ENCODE measurements at regions not wholly inside any gene's neighbourhood (a gene's known extent, or its start where the extent isn't known, plus 50 kb on each side); places are given as distances from the start of the nearest gene placed in this dataset.

DNA sequence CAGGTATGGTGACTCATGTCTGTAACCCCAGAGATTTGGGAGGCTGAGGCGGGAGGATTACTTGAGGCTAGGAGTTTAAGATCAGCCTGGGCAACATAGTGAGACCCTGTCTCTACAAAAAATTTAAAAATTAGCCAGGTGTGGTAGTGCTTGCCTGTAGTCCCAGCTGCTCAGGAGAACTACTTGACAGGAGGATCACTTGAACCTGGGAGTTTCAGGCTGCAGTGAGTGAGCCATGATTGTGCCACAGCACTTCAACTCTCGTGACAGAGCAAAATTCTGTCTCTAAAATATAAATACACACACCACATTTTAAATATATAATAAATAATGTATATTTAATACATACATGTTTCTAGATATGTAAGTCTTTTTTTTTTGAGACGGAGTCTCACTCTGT, 53.5 kb upstream of the TEX264 start:
- H3K4me2 ChIP-seq (ENCODE audit: low read depth, low read length) = no peak overlapping the region
- no peak for FAIRE-seq
- H3K4me1 ChIP-seq (ENCODE audit: insufficient read depth, low read length) = peaks cover 42% of the 10 kb centered on the region
- ChIA-PET CTCF (ENCODE audit: low intra/inter-chr PET ratio, low total read pairs) (no interaction called here), POLR2A (interaction anchor here (0.8 kb wide), 1 partner anchor 118 kb away, joined by 7 read pairs; the partner anchor contains the start of gene DCAF1)
- intact Hi-C loops (cut with micrococcal nuclease; ENCODE audit: unreplicated experiment) (no loop called here), in situ Hi-C loops (cut with HindIII; ENCODE audit: extremely low pct_ligation_motif_present, low pct_unique_long_range_greater_than_20kb) (no loop called here)
- no TSS peak for BruUV-seq (replicated peaks)
- H2AFZ ChIP-seq (ENCODE audit: low read length) = no peak overlapping the region
- no peaks in the 10 kb centered on the region; a peak in 1 of 5 replicates for H3K27me3 ChIP-seq (ENCODE audit: control insufficient read depth in 1 of 2, insufficient read depth in 2 of 2, low read length in 2 of 2)
- 97% methylated on average over 3 of the region's 3 CpGs for WGBS (ENCODE audit: low lambda C conversion rate)
- no peak overlapping the region for H3K27ac ChIP-seq (ENCODE audit: extremely low read length, insufficient read depth, low read length)
- DNase-seq (ENCODE audit: low spot score) = no peak
- ATAC-seq = no peak
- H3K36me3 ChIP-seq (replicated peaks in 1 of 2; ENCODE audit: control insufficient read depth in 1 of 2, insufficient read depth in 2 of 2, low read length in 2 of 2) = no peaks in the 10 kb centered on the region; a peak in 1 of 5 replicates
- H3K9me3 ChIP-seq (ENCODE audit: low read length) = no peaks in the 10 kb centered on the region
- H3K79me2 ChIP-seq (ENCODE audit: insufficient read depth, low read length) = peaks cover 2% of the 10 kb centered on the region
- H3K4me3 ChIP-seq (replicated peaks in 1 of 3; ENCODE audit: insufficient read depth in 1 of 3, low read depth in 2 of 3, low read length in 3 of 3) = no peak overlapping the region
- H4K20me1 ChIP-seq (ENCODE audit: insufficient read depth, low read length) = no peaks in the 10 kb centered on the region
- no peak overlapping the region for H3K9ac ChIP-seq (ENCODE audit: insufficient read depth, low read depth, low read length)
- TF ChIP-seq ARNT (IDR thresholded peaks at IDR 0.05) (no peak), SALL1 (CRISPR knock-in tag; IDR thresholded peaks at IDR 0.05) (no peak), NR3C1 (CRISPR knock-in tag; IDR thresholded peaks at IDR 0.05) (no peak), ZNF343 (CRISPR knock-in tag; IDR thresholded peaks at IDR 0.05) (no peak), ZNF20 (CRISPR knock-in tag; IDR thresholded peaks at IDR 0.05) (no peak), ZNF724P (CRISPR knock-in tag; IDR thresholded peaks at IDR 0.05; ENCODE audit: borderline replicate concordance) (no peak), TBL1XR1 (IDR thresholded peaks at IDR 0.05; ENCODE audit: borderline replicate concordance, low read length, partially characterized antibody) (no peak), MIXL1 (CRISPR knock-in tag; IDR thresholded peaks at IDR 0.05) (no peak), SOX13 (IDR thresholded peaks at IDR 0.05) (no peak), SOX13 (CRISPR knock-in tag; conservative IDR thresholded peaks at IDR 0.05 in 1 of 2, IDR thresholded peaks at IDR 0.05 in 1 of 2) (no peak), NFIC (IDR thresholded peaks at IDR 0.05; ENCODE audit: low read length) (no peak), TGIF2 (CRISPR knock-in tag; IDR thresholded peaks at IDR 0.05) (no peak), ZNF614 (CRISPR knock-in tag; IDR thresholded peaks at IDR 0.05; ENCODE audit: borderline replicate concordance) (no peak), ZFP90 (CRISPR knock-in tag; IDR thresholded peaks at IDR 0.05; ENCODE audit: borderline replicate concordance) (no peak), POLR2AphosphoS2 (IDR thresholded peaks at IDR 0.05; ENCODE audit: low read depth, low read length) (no peak)
- TF ChIP-seq, protein P1, sequence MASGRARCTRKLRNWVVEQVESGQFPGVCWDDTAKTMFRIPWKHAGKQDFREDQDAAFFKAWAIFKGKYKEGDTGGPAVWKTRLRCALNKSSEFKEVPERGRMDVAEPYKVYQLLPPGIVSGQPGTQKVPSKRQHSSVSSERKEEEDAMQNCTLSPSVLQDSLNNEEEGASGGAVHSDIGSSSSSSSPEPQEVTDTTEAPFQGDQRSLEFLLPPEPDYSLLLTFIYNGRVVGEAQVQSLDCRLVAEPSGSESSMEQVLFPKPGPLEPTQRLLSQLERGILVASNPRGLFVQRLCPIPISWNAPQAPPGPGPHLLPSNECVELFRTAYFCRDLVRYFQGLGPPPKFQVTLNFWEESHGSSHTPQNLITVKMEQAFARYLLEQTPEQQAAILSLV (CRISPR knock-in tag; IDR thresholded peaks at IDR 0.05; ENCODE audit: borderline replicate concordance) = no peak
- TF ChIP-seq, protein P2, sequence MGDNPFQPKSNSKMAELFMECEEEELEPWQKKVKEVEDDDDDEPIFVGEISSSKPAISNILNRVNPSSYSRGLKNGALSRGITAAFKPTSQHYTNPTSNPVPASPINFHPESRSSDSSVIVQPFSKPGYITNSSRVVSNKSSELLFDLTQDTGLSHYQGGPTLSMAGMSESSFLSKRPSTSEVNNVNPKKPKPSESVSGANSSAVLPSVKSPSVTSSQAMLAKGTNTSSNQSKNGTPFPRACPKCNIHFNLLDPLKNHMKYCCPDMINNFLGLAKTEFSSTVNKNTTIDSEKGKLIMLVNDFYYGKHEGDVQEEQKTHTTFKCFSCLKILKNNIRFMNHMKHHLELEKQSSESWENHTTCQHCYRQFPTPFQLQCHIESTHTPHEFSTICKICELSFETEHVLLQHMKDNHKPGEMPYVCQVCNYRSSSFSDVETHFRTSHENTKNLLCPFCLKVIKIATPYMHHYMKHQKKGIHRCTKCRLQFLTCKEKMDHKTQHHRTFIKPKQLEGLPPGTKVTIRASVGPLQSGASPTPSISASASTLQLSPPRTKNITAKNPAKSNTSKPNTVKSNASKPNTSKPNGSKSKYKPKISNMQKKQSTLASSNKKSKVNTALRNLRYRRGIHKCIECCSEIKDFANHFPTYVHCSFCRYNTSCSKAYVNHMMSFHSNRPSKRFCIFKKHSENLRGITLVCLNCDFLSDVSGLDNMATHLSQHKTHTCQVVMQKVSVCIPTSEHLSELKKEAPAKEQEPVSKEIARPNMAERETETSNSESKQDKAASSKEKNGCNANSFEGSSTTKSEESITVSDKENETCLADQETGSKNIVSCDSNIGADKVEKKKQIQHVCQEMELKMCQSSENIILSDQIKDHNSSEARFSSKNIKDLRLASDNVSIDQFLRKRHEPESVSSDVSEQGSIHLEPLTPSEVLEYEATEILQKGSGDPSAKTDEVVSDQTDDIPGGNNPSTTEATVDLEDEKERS (CRISPR knock-in tag; IDR thresholded peaks at IDR 0.05) = no peak
- TF ChIP-seq, protein P3, sequence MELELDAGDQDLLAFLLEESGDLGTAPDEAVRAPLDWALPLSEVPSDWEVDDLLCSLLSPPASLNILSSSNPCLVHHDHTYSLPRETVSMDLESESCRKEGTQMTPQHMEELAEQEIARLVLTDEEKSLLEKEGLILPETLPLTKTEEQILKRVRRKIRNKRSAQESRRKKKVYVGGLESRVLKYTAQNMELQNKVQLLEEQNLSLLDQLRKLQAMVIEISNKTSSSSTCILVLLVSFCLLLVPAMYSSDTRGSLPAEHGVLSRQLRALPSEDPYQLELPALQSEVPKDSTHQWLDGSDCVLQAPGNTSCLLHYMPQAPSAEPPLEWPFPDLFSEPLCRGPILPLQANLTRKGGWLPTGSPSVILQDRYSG (CRISPR knock-in tag; IDR thresholded peaks at IDR 0.05) = no peak
- TF ChIP-seq, protein P4, sequence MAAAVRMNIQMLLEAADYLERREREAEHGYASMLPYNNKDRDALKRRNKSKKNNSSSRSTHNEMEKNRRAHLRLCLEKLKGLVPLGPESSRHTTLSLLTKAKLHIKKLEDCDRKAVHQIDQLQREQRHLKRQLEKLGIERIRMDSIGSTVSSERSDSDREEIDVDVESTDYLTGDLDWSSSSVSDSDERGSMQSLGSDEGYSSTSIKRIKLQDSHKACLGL (CRISPR knock-in tag; IDR thresholded peaks at IDR 0.05) = no peak
- TF ChIP-seq, protein P5, sequence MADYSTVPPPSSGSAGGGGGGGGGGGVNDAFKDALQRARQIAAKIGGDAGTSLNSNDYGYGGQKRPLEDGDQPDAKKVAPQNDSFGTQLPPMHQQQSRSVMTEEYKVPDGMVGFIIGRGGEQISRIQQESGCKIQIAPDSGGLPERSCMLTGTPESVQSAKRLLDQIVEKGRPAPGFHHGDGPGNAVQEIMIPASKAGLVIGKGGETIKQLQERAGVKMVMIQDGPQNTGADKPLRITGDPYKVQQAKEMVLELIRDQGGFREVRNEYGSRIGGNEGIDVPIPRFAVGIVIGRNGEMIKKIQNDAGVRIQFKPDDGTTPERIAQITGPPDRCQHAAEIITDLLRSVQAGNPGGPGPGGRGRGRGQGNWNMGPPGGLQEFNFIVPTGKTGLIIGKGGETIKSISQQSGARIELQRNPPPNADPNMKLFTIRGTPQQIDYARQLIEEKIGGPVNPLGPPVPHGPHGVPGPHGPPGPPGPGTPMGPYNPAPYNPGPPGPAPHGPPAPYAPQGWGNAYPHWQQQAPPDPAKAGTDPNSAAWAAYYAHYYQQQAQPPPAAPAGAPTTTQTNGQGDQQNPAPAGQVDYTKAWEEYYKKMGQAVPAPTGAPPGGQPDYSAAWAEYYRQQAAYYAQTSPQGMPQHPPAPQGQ (CRISPR knock-in tag; IDR thresholded peaks at IDR 0.05; ENCODE audit: borderline replicate concordance) = no peak

All from HepG2 (cell line).